ENCODE measurements at regions not wholly inside any gene's neighbourhood (a gene's known extent, or its start where the extent isn't known, plus 50 kb on each side); places are given as distances from the start of the nearest gene placed in this dataset.
"Not testable (repeated sequence)": the region's sequence is repeated elsewhere in the genome, so short reads cannot be mapped to it uniquely, and the experiment has no call there.

GRCh38 chr4:135418353-135418752 lies 1216.8 kb upstream of the PABPC4L start:
- Mint-ChIP-seq H3K36me3 (ENCODE audit: low read depth) (no peaks in the 10 kb centered on the region), H3K9me3 (ENCODE audit: insufficient read depth) (peaks cover 3% of the 10 kb centered on the region), H3K4me1 (ENCODE audit: low read depth) (no peaks in the 10 kb centered on the region), H3K27ac (no peak overlapping the region), H3K4me3 (no peak overlapping the region), H3K27me3 (ENCODE audit: low read depth) (no peaks in the 10 kb centered on the region)
- ChIA-PET CTCF (no interaction called here), POLR2A (no interaction called here)
- ATAC-seq (no peak), DNase-seq (no peak)

GRCh38 chr4:135412213-135412612 lies 1210.6 kb upstream of the PABPC4L start:
- Mint-ChIP-seq H3K4me1 (ENCODE audit: low read depth) (no peaks in the 10 kb centered on the region), H3K4me3 (no peak overlapping the region), H3K27me3 (ENCODE audit: low read depth) (no peaks in the 10 kb centered on the region), H3K36me3 (ENCODE audit: low read depth) (no peaks in the 10 kb centered on the region), H3K9me3 (ENCODE audit: insufficient read depth) (peaks cover 9% of the 10 kb centered on the region), H3K27ac (no peak overlapping the region)
- DNase-seq (no peak), ATAC-seq (no peak)
- CTCF ChIA-PET: no interaction called here
- POLR2A ChIA-PET: interaction anchor here (0.6 kb wide), 1 partner anchor 115 kb away, joined by 3 read pairs; no protein-coding TSS in a partner anchor

GRCh38 chr4:135411251-135411650 lies 1209.7 kb upstream of the PABPC4L start:
- ChIA-PET POLR2A (no interaction called here), CTCF (no interaction called here)
- Mint-ChIP-seq H3K36me3 (ENCODE audit: low read depth) (no peaks in the 10 kb centered on the region), H3K27me3 (ENCODE audit: low read depth) (no peaks in the 10 kb centered on the region), H3K27ac (no peak overlapping the region), H3K4me3 (no peak overlapping the region), H3K4me1 (ENCODE audit: low read depth) (no peaks in the 10 kb centered on the region), H3K9me3 (ENCODE audit: insufficient read depth) (peaks cover 9% of the 10 kb centered on the region)
- no peak for ATAC-seq
- DNase-seq: no peak

GRCh38 chr4:135409261-135409660 lies 1207.7 kb upstream of the PABPC4L start:
- H3K9me3 Mint-ChIP-seq (ENCODE audit: insufficient read depth): peaks cover 22% of the 10 kb centered on the region
- H3K4me1 Mint-ChIP-seq (ENCODE audit: low read depth); H3K27ac Mint-ChIP-seq; ATAC-seq; H3K4me3 Mint-ChIP-seq; DNase-seq; H3K27me3 Mint-ChIP-seq (ENCODE audit: low read depth); POLR2A ChIA-PET; CTCF ChIA-PET; H3K36me3 Mint-ChIP-seq (ENCODE audit: low read depth): not testable (repeated sequence)

GRCh38 chr4:135408109-135408508 lies 1206.5 kb upstream of the PABPC4L start:
- no peak overlapping the region for H3K27ac Mint-ChIP-seq
- no peaks in the 10 kb centered on the region for H3K27me3 Mint-ChIP-seq (ENCODE audit: low read depth)
- DNase-seq (no peak), ATAC-seq (no peak)
- H3K36me3 Mint-ChIP-seq (ENCODE audit: low read depth): no peaks in the 10 kb centered on the region
- peaks cover 22% of the 10 kb centered on the region for H3K9me3 Mint-ChIP-seq (ENCODE audit: insufficient read depth)
- CTCF ChIA-PET: no interaction called here
- no peaks in the 10 kb centered on the region for H3K4me1 Mint-ChIP-seq (ENCODE audit: low read depth)
- POLR2A ChIA-PET: no interaction called here
- H3K4me3 Mint-ChIP-seq: no peak overlapping the region

- H3K4me3 Mint-ChIP-seq; H3K36me3 Mint-ChIP-seq (ENCODE audit: low read depth); CTCF ChIA-PET; H3K27me3 Mint-ChIP-seq (ENCODE audit: low read depth); DNase-seq; POLR2A ChIA-PET; H3K27ac Mint-ChIP-seq; H3K4me1 Mint-ChIP-seq (ENCODE audit: low read depth); ATAC-seq: not testable (repeated sequence)
- peaks cover 20% of the 10 kb centered on the region for H3K9me3 Mint-ChIP-seq (ENCODE audit: insufficient read depth)
These were observed 1205.0 kb upstream of the PABPC4L start for GRCh38 chr4:135406597-135406996.

GRCh38 chr4:135385830-135386581 lies 1184.4 kb upstream of the PABPC4L start:
- no peak for ATAC-seq

GRCh38 chr4:135383356-135384288 lies 1182.0 kb upstream of the PABPC4L start:
- ChIA-PET POLR2A (no interaction called here), CTCF (no interaction called here)
- Mint-ChIP-seq H3K27ac (no peak overlapping the region), H3K27me3 (ENCODE audit: low read depth) (no peaks in the 10 kb centered on the region), H3K9me3 (ENCODE audit: insufficient read depth) (no peaks in the 10 kb centered on the region), H3K36me3 (ENCODE audit: low read depth) (no peaks in the 10 kb centered on the region), H3K4me3 (no peak overlapping the region), H3K4me1 (ENCODE audit: low read depth) (no peaks in the 10 kb centered on the region)
- no peak for ATAC-seq
- DNase-seq: no peak

More at GRCh38 chr4:135385830-135386581, 1184.4 kb upstream of the PABPC4L start:
- Mint-ChIP-seq H3K4me3 (no peak overlapping the region), H3K9me3 (ENCODE audit: insufficient read depth) (no peaks in the 10 kb centered on the region), H3K27ac (no peak overlapping the region), H3K4me1 (ENCODE audit: low read depth) (no peaks in the 10 kb centered on the region), H3K36me3 (ENCODE audit: low read depth) (no peaks in the 10 kb centered on the region), H3K27me3 (ENCODE audit: low read depth) (no peaks in the 10 kb centered on the region)
- ChIA-PET CTCF (no interaction called here), POLR2A (no interaction called here)
- DNase-seq: no peak

- Mint-ChIP-seq H3K27ac (no peak overlapping the region), H3K27me3 (ENCODE audit: low read depth) (no peaks in the 10 kb centered on the region), H3K4me3 (no peak overlapping the region), H3K9me3 (ENCODE audit: insufficient read depth) (no peaks in the 10 kb centered on the region), H3K36me3 (ENCODE audit: low read depth) (no peaks in the 10 kb centered on the region), H3K4me1 (ENCODE audit: low read depth) (no peaks in the 10 kb centered on the region)
- POLR2A ChIA-PET: no interaction called here
- CTCF ChIA-PET: no interaction called here
- no peak for DNase-seq
- ATAC-seq: no peak
These were observed 1180.8 kb upstream of the PABPC4L start for GRCh38 chr4:135382280-135382959.

- H3K4me1 Mint-ChIP-seq (ENCODE audit: low read depth): no peaks in the 10 kb centered on the region
- POLR2A ChIA-PET: no interaction called here
- ATAC-seq: no peak
- DNase-seq: no peak
- CTCF ChIA-PET: no interaction called here
- H3K36me3 Mint-ChIP-seq (ENCODE audit: low read depth): no peaks in the 10 kb centered on the region
- H3K4me3 Mint-ChIP-seq: no peak overlapping the region
- H3K9me3 Mint-ChIP-seq (ENCODE audit: insufficient read depth): peaks cover 6% of the 10 kb centered on the region
- no peaks in the 10 kb centered on the region for H3K27me3 Mint-ChIP-seq (ENCODE audit: low read depth)
- no peak overlapping the region for H3K27ac Mint-ChIP-seq
These were observed 1170.5 kb upstream of the PABPC4L start for GRCh38 chr4:135372131-135372530.

- peaks cover 6% of the 10 kb centered on the region for H3K9me3 Mint-ChIP-seq (ENCODE audit: insufficient read depth)
- POLR2A ChIA-PET: no interaction called here
- ATAC-seq (no peak), DNase-seq (no peak)
- no peaks in the 10 kb centered on the region for H3K27me3 Mint-ChIP-seq (ENCODE audit: low read depth)
- no peak overlapping the region for H3K4me3 Mint-ChIP-seq
- no peak overlapping the region for H3K27ac Mint-ChIP-seq
- CTCF ChIA-PET: no interaction called here
- H3K4me1 Mint-ChIP-seq (ENCODE audit: low read depth): no peaks in the 10 kb centered on the region
- no peaks in the 10 kb centered on the region for H3K36me3 Mint-ChIP-seq (ENCODE audit: low read depth)
These were observed 1169.5 kb upstream of the PABPC4L start for GRCh38 chr4:135371137-135371536.

- no peaks in the 10 kb centered on the region for H3K27me3 Mint-ChIP-seq (ENCODE audit: low read depth)
- ChIA-PET POLR2A (no interaction called here), CTCF (no interaction called here)
- no peak for ATAC-seq
- no peak for DNase-seq
- peaks cover 6% of the 10 kb centered on the region for H3K9me3 Mint-ChIP-seq (ENCODE audit: insufficient read depth)
- no peaks in the 10 kb centered on the region for H3K36me3 Mint-ChIP-seq (ENCODE audit: low read depth)
- no peak overlapping the region for H3K4me3 Mint-ChIP-seq
- no peak overlapping the region for H3K27ac Mint-ChIP-seq
- no peaks in the 10 kb centered on the region for H3K4me1 Mint-ChIP-seq (ENCODE audit: low read depth)
These were observed 1167.2 kb upstream of the PABPC4L start for GRCh38 chr4:135368831-135369230.
